ENCODE measurements at regions not wholly inside any gene's neighbourhood (a gene's known extent, or its start where the extent isn't known, plus 50 kb on each side); places are given as distances from the start of the nearest gene placed in this dataset.

- no peak for TF ChIP-seq CTCF (IDR thresholded peaks at IDR 0.05 in 4 of 5, conservative IDR thresholded peaks at IDR 0.05 in 1 of 5)
- TF ChIP-seq POLR2A (IDR thresholded peaks at IDR 0.05), result no peak
Observed at GRCh38 chr4:74669702-74670101, 124.6 kb downstream of the BTC start.
